Ovary (tissue), 7 donors: ENCODE measurements at regions not wholly inside any gene's neighbourhood (a gene's known extent, or its start where the extent isn't known, plus 50 kb on each side); places are given as distances from the start of the nearest gene placed in this dataset.

ENCODE experiments used
- DNase-seq, 5 donors: peaks; one replicate each; pipeline ENCODE4 v3.0.0-alpha.2; 2019 to 2020
- H3K27ac ChIP-seq, 2 donors: fragments of 200-600 bp; one replicate each; pipeline versions ENCODE4 v1.5.1 to v1.8.0; 2019 to 2022
- H3K27me3 ChIP-seq: fragments of 200-600 bp; one replicate; pipeline ENCODE4 v1.8.0; 2022
- H3K36me3 ChIP-seq: fragments of 200-600 bp; sonication (generic); one replicate; pipeline ENCODE4 v1.5.1; 2019
- H3K4me1 ChIP-seq: one replicate; pipeline ENCODE4 v1.8.1; 2013; ENCODE audit warnings: mild to moderate bottlenecking, moderate library complexity; ENCODE audit not compliant: insufficient read depth
- H3K4me3 ChIP-seq: fragments of 200-600 bp; sonication (generic); one replicate; pipeline ENCODE4 v1.5.1; 2017
- H3K9me3 ChIP-seq, 2 donors: fragments of 200-600 bp in 1 of 2; sonication (generic) in 1 of 2; one replicate each; pipeline versions ENCODE4 v1.5.1 to v1.8.1; 2013 to 2019; ENCODE audit warnings: mild to moderate bottlenecking in 1 of 2, moderate library complexity in 1 of 2
- EP300 ChIP-seq: sonication (generic); formaldehyde crosslinking; IDR thresholded peaks from one replicate; pipeline ENCODE4 v1.6.1; 2017; ENCODE audit warnings: antibody characterized with exemption
- POLR2A ChIP-seq: fragments of 450-650 bp; IDR thresholded peaks from one replicate; pipeline ENCODE4 v1.6.1; 2017; ENCODE audit warnings: antibody characterized with exemption, mild to moderate bottlenecking, moderate library complexity
- WGBS, 3 donors: extraction: QIAGEN DNeasy Blood & Tissue Kit in 1 of 3; methylation state at CpG; one replicate each; pipeline versions ENCODE4 v1.1.5 to v1.1.7; 2013 to 2017; 5-methylcytosine and 5-hydroxymethylcytosine counted together
- intact Hi-C, 4 donors: fragments of 100-400 bp; cut with DNase I; formaldehyde crosslinking; loops; one replicate each; pipeline versions ENCODE4 v1.11.0 to v1.15.1; 2022 to 2023
- TF ChIP-seq, protein P1 (sequence below), 3 donors: fragments of 450-650 bp in 2 of 3; fragments of 200-600 bp in 1 of 3; IDR thresholded peaks; one replicate each; pipeline versions ENCODE4 v1.5.1 to v1.8.0; 2016 to 2022; ENCODE audit warnings: antibody characterized with exemption in 3 of 3, mild to moderate bottlenecking in 1 of 3
- donor health status: DM: no; HTN: no; CAD: no; lungs with moderate emphysema.
- donor health status: DM: no; HTN: no; CAD: no.
- donor health status: Bipolar disorder and iron deficiency.
- donor health status: DM: no; HTN: no; CAD: no.
- donor health status: DM: yes; HTN: yes; CAD: no.

- WGBS, 3 donors = 95 to 100% (median 99%) methylated on average over 2 of the region's 2 CpGs
- intact Hi-C loops = no loop called here
- no peak for TF ChIP-seq EP300
- TF ChIP-seq POLR2A = no peak
- TF ChIP-seq, protein P1, sequence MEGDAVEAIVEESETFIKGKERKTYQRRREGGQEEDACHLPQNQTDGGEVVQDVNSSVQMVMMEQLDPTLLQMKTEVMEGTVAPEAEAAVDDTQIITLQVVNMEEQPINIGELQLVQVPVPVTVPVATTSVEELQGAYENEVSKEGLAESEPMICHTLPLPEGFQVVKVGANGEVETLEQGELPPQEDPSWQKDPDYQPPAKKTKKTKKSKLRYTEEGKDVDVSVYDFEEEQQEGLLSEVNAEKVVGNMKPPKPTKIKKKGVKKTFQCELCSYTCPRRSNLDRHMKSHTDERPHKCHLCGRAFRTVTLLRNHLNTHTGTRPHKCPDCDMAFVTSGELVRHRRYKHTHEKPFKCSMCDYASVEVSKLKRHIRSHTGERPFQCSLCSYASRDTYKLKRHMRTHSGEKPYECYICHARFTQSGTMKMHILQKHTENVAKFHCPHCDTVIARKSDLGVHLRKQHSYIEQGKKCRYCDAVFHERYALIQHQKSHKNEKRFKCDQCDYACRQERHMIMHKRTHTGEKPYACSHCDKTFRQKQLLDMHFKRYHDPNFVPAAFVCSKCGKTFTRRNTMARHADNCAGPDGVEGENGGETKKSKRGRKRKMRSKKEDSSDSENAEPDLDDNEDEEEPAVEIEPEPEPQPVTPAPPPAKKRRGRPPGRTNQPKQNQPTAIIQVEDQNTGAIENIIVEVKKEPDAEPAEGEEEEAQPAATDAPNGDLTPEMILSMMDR (IDR thresholded peaks at IDR 0.05) = no peak
Measured at GRCh38 chr3:144167634-144168033, 196.0 kb downstream of the DIPK2A start.

GRCh38 chr3:144173491-144173890 is 201.9 kb downstream of the DIPK2A start:
- Histone ChIP-seq H3K9me3 (no peaks in the 10 kb centered on the region), H3K4me1 (no peaks in the 10 kb centered on the region), H3K36me3 (no peaks in the 10 kb centered on the region), H3K4me3 (no peak overlapping the region), H3K27me3 (no peaks in the 10 kb centered on the region), H3K27ac (no peak overlapping the region)
- TF ChIP-seq POLR2A (no peak), EP300 (no peak)
- TF ChIP-seq, protein P1 (IDR thresholded peaks at IDR 0.05) = no peak
- intact Hi-C loops = no loop called here
- DNase-seq = no peak
- 64 to 88% (median 67%) methylated on average over 1 of the region's 1 CpG for WGBS, 3 donors

More at GRCh38 chr3:144167634-144168033, 196.0 kb downstream of the DIPK2A start:
- no peak for DNase-seq
- Histone ChIP-seq H3K4me1 (no peaks in the 10 kb centered on the region), H3K36me3 (no peaks in the 10 kb centered on the region), H3K4me3 (no peak overlapping the region), H3K9me3 (no peaks in the 10 kb centered on the region), H3K27ac (no peak overlapping the region), H3K27me3 (no peaks in the 10 kb centered on the region)

GRCh38 chr3:144175644-144176425 is 204.2 kb downstream of the DIPK2A start:
- Histone ChIP-seq H3K36me3 (no peaks in the 10 kb centered on the region), H3K4me3 (no peak overlapping the region), H3K9me3 (no peaks in the 10 kb centered on the region), H3K4me1 (no peaks in the 10 kb centered on the region), H3K27ac (no peak overlapping the region), H3K27me3 (no peaks in the 10 kb centered on the region)
- intact Hi-C loops = no loop called here
- no peak for DNase-seq
- 96 to 98% (median 97%) methylated on average over 21 of the region's 21 CpGs for WGBS, 3 donors
- no peak for TF ChIP-seq EP300
- TF ChIP-seq, protein P1 (IDR thresholded peaks at IDR 0.05) = no peak
- TF ChIP-seq POLR2A = no peak

GRCh38 chr3:144177649-144178048 is 206.0 kb downstream of the DIPK2A start:
- Histone ChIP-seq H3K27me3 (no peaks in the 10 kb centered on the region), H3K9me3 (no peaks in the 10 kb centered on the region), H3K27ac (no peak overlapping the region), H3K4me1 (no peaks in the 10 kb centered on the region), H3K4me3 (no peak overlapping the region), H3K36me3 (no peaks in the 10 kb centered on the region)
- intact Hi-C loops = no loop called here
- TF ChIP-seq, protein P1 (IDR thresholded peaks at IDR 0.05) = no peak
- TF ChIP-seq POLR2A (no peak), EP300 (no peak)
- WGBS, 3 donors = 94 to 96% (median 95%) methylated on average over 2 of the region's 2 CpGs
- DNase-seq = no peak
